ENCODE measurements at regions not wholly inside any gene's neighbourhood (a gene's known extent, or its start where the extent isn't known, plus 50 kb on each side); places are given as distances from the start of the nearest gene placed in this dataset.

DNA sequence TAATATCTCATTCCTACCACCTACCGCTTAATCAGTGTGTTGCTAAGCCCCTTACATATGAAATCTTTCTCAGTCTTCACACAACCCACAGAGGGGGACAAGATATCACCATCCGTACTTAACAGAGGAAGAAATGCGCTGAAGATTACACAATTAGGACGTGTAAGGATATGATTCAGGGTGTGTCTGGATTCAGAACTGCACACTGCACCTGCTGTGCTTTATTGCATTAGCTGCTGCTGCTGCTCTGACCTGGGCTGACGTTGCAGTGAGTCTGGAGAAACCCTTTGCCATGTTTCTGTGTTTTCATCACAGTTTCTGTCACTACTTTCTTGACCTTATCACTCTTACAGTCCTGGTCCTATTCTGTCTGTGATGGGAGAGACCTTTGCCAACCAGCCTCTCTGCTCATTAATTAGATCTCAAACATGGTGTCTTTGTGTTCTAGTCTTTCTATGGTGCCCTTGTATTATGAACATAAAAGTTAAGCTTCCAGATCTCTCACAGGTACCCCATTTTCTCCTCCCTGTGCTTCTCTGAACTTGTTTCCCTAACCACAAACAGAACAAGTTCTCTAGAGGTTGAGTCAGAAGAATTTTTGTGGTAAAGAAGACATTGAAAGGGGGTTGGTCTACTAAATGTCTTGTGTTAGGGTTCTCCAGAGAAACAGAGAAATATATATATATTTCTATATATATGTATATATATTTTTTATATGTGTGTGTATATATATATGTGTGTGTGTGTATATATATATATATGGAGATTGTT lies 92.9 kb upstream of the CYP1B1 start:
- DNase-seq (no peak), ATAC-seq (no peak)
- 72% methylated on average over 5 of the region's 5 CpGs for WGBS (ENCODE audit: insufficient coverage, low coverage, low lambda C conversion rate, missing lambda C conversion rate)
- intact Hi-C loops (cut with DNase I) = loop anchor here in 1 of 2 donors (10.0 kb wide), 1 partner anchor 106 kb away; no protein-coding TSS in a partner anchor
- H3K27ac ChIP-seq = no peak overlapping the region
- H3K36me3 ChIP-seq = no peaks in the 10 kb centered on the region
- no peak for TF ChIP-seq POLR2A (IDR thresholded peaks at IDR 0.05)
- TF ChIP-seq, protein P1, sequence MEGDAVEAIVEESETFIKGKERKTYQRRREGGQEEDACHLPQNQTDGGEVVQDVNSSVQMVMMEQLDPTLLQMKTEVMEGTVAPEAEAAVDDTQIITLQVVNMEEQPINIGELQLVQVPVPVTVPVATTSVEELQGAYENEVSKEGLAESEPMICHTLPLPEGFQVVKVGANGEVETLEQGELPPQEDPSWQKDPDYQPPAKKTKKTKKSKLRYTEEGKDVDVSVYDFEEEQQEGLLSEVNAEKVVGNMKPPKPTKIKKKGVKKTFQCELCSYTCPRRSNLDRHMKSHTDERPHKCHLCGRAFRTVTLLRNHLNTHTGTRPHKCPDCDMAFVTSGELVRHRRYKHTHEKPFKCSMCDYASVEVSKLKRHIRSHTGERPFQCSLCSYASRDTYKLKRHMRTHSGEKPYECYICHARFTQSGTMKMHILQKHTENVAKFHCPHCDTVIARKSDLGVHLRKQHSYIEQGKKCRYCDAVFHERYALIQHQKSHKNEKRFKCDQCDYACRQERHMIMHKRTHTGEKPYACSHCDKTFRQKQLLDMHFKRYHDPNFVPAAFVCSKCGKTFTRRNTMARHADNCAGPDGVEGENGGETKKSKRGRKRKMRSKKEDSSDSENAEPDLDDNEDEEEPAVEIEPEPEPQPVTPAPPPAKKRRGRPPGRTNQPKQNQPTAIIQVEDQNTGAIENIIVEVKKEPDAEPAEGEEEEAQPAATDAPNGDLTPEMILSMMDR (IDR thresholded peaks at IDR 0.05) = no peak
- H3K4me1 ChIP-seq = peaks cover 0 to 27% (median 13%) of the 10 kb centered on the region in 4 donors
- H3K27me3 ChIP-seq = no peaks in the 10 kb centered on the region
- H3K9me3 ChIP-seq = no peaks in the 10 kb centered on the region
- no peak overlapping the region for H3K4me3 ChIP-seq

GRCh38 chr2:38167968-38168350 lies 92.0 kb upstream of the CYP1B1 start:
- 67% methylated on average over 2 of the region's 2 CpGs for WGBS (ENCODE audit: insufficient coverage, low coverage, low lambda C conversion rate, missing lambda C conversion rate)
- no peak for ATAC-seq
- intact Hi-C loops (cut with DNase I) = loop anchor here in 1 of 2 donors (10.0 kb wide), 1 partner anchor 107 kb away; no protein-coding TSS in a partner anchor
- Histone ChIP-seq H3K4me1 (peaks cover 0 to 23% (median 10%) of the 10 kb centered on the region in 4 donors), H3K27ac (no peak overlapping the region), H3K36me3 (no peaks in the 10 kb centered on the region), H3K27me3 (no peaks in the 10 kb centered on the region), H3K4me3 (no peak overlapping the region), H3K9me3 (no peaks in the 10 kb centered on the region)
- TF ChIP-seq, protein P1 (IDR thresholded peaks at IDR 0.05) = no peak
- no peak for TF ChIP-seq POLR2A (IDR thresholded peaks at IDR 0.05)
- DNase-seq = no peak

DNA sequence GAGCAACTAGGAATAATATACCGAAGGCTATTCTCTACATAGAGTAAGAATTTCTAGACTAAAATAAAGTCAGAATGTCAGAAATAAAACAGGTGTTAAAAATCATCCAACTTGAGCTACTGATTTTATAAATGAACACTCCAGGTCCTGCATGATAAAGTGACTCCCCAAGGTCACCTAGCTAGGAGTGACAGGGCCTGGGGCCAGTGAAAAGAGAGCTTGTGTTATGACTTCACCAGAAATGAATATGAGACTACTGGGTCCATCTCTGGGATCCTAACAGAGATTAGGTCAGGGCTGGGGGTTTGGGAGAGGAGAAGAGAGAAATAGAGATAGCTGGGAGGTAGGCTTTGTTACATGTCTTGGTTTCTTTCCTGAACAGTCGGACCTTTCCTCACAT lies 89.7 kb upstream of the CYP1B1 start:
- DNase-seq = no peak
- intact Hi-C loops (cut with DNase I) = loop anchor here in 1 of 2 donors (10.0 kb wide), 1 partner anchor 109 kb away; no protein-coding TSS in a partner anchor
- no peak for ATAC-seq
- H3K27me3 ChIP-seq = no peaks in the 10 kb centered on the region
- H3K4me3 ChIP-seq = no peak overlapping the region
- 88% methylated on average over 2 of the region's 2 CpGs for WGBS (ENCODE audit: insufficient coverage, low coverage, low lambda C conversion rate, missing lambda C conversion rate)
- peaks cover 0 to 8% (median 2%) of the 10 kb centered on the region in 4 donors for H3K4me1 ChIP-seq
- TF ChIP-seq POLR2A (IDR thresholded peaks at IDR 0.05) = no peak
- TF ChIP-seq, protein P1 (IDR thresholded peaks at IDR 0.05) = no peak
- H3K9me3 ChIP-seq = no peaks in the 10 kb centered on the region
- H3K36me3 ChIP-seq = no peaks in the 10 kb centered on the region
- no peak overlapping the region for H3K27ac ChIP-seq

DNA sequence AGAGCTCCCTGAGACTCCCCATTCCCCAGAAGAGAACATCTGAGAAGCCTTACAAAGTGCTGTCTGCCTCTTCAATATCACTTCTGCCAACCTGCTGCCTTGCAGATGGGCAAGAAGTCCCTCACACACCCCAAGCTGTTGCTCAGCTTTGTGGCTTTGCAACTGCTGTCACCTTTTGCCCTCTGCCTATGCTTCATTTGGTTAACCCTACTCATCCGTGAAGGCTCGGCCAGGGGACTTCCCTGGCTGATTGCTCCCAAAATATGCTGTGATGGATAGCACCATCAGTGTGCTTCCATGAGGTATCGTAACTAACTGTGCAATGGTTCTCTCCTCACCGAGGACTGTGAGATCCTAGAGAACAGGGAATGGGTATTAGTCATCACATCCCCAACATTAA lies 88.9 kb upstream of the CYP1B1 start:
- Histone ChIP-seq H3K36me3 (no peaks in the 10 kb centered on the region), H3K9me3 (no peaks in the 10 kb centered on the region), H3K27me3 (no peaks in the 10 kb centered on the region), H3K27ac (no peak overlapping the region), H3K4me1 (peaks cover 0 to 2% (median under 1%) of the 10 kb centered on the region in 4 donors), H3K4me3 (no peak overlapping the region)
- no CpG with 5 or more reads among the region's 4 CpGs for WGBS (ENCODE audit: insufficient coverage, low coverage, low lambda C conversion rate, missing lambda C conversion rate)
- no peak for TF ChIP-seq POLR2A (IDR thresholded peaks at IDR 0.05)
- TF ChIP-seq, protein P1 (IDR thresholded peaks at IDR 0.05) = no peak
- DNase-seq (no peak), ATAC-seq (no peak)
- intact Hi-C loops (cut with DNase I) = loop anchor here in 1 of 2 donors (10.0 kb wide), 1 partner anchor 110 kb away; no protein-coding TSS in a partner anchor

Measured in right lobe of liver (tissue), 6 donors.